Tibial artery (tissue), 4 donors: ENCODE measurements at regions not wholly inside any gene's neighbourhood (a gene's known extent, or its start where the extent isn't known, plus 50 kb on each side); places are given as distances from the start of the nearest gene placed in this dataset.

ENCODE experiments used
- DNase-seq, 2 donors: peaks; one replicate each; pipeline ENCODE4 v3.0.0-alpha.2; 2019
- H3K27ac ChIP-seq, 2 donors: fragments of 200-600 bp; sonication (generic) in 1 of 2; 1 replicate in 1 of 2; 2 replicates in 1 of 2; pipeline ENCODE4 v1.5.1; 2018 to 2019; ENCODE audit warnings: mild to moderate bottlenecking in 1 of 2
- H3K27me3 ChIP-seq, 2 donors: fragments of 200-600 bp; sonication (generic) in 1 of 2; one replicate each; pipeline versions ENCODE4 v1.5.1 to v1.6.0; 2016 to 2019
- H3K36me3 ChIP-seq, 3 donors: fragments of 200-600 bp; sonication (generic) in 2 of 3; one replicate each; pipeline ENCODE4 v1.5.1; 2016 to 2019; ENCODE audit warnings: mild to moderate bottlenecking in 2 of 3
- H3K4me1 ChIP-seq, 4 donors: fragments of 200-600 bp; sonication (generic) in 2 of 4; 1 replicate in 3 of 4; 2 replicates in 1 of 4; pipeline ENCODE4 v1.5.1; 2016 to 2019
- H3K4me3 ChIP-seq, 2 donors: fragments of 200-600 bp; sonication (generic) in 1 of 2; 1 replicate in 1 of 2; 2 replicates in 1 of 2; pipeline ENCODE4 v1.5.1; 2018 to 2019; ENCODE audit warnings: mild to moderate bottlenecking in 2 of 2
- H3K9me3 ChIP-seq, 3 donors: fragments of 200-600 bp; sonication (generic) in 1 of 3; one replicate each; pipeline ENCODE4 v1.5.1; 2016 to 2019
- CTCF ChIP-seq, 2 experiments: fragments of 200-600 bp in 1 of 2; fragments of 450-650 bp in 1 of 2; IDR thresholded peaks; one replicate each; pipeline ENCODE4 v1.5.1; 2017 to 2019; ENCODE audit warnings: antibody characterized with exemption in 2 of 2, mild to moderate bottlenecking in 1 of 2, moderate library complexity in 1 of 2
- intact Hi-C: fragments of 100-400 bp; cut with DNase I; formaldehyde crosslinking; loops from one replicate; pipeline ENCODE4 v1.15.0; 2023; ENCODE audit warnings: low total_unique reads

- Histone ChIP-seq H3K4me3 (no peak overlapping the region), H3K4me1 (no peaks in the 10 kb centered on the region), H3K9me3 (no peaks in the 10 kb centered on the region), H3K27me3 (no peaks in the 10 kb centered on the region), H3K27ac (no peak overlapping the region), H3K36me3 (no peaks in the 10 kb centered on the region)
- DNase-seq: no peak
- intact Hi-C loops: no loop called here
- no peak for TF ChIP-seq CTCF (IDR thresholded peaks at IDR 0.05)
Observed at GRCh38 chr2:84217456-84217855, 241.6 kb downstream of the SUCLG1 start.

- Histone ChIP-seq H3K4me1 (no peaks in the 10 kb centered on the region), H3K9me3 (no peaks in the 10 kb centered on the region), H3K36me3 (no peaks in the 10 kb centered on the region), H3K27me3 (no peaks in the 10 kb centered on the region), H3K27ac (no peak overlapping the region), H3K4me3 (no peak overlapping the region)
- intact Hi-C loops: no loop called here
- TF ChIP-seq CTCF (IDR thresholded peaks at IDR 0.05): no peak
- no peak for DNase-seq
Observed at GRCh38 chr2:84214455-84214854, 244.6 kb downstream of the SUCLG1 start.

GRCh38 chr2:84212611-84213314 lies 246.3 kb downstream of the SUCLG1 start:
- no peak for DNase-seq
- intact Hi-C loops: no loop called here
- Histone ChIP-seq H3K36me3 (no peaks in the 10 kb centered on the region), H3K4me3 (no peak overlapping the region), H3K27me3 (no peaks in the 10 kb centered on the region), H3K27ac (no peak overlapping the region), H3K9me3 (no peaks in the 10 kb centered on the region), H3K4me1 (no peaks in the 10 kb centered on the region)
- no peak for TF ChIP-seq CTCF (IDR thresholded peaks at IDR 0.05)

- no peaks in the 10 kb centered on the region for H3K27me3 ChIP-seq
- no peaks in the 10 kb centered on the region for H3K36me3 ChIP-seq
- H3K4me3 ChIP-seq: no peak overlapping the region
- H3K9me3 ChIP-seq: no peaks in the 10 kb centered on the region
- H3K27ac ChIP-seq: no peak overlapping the region
- no peaks in the 10 kb centered on the region for H3K4me1 ChIP-seq
- intact Hi-C loops: no loop called here
- TF ChIP-seq CTCF (IDR thresholded peaks at IDR 0.05): no peak
- DNase-seq: no peak
Observed at GRCh38 chr2:84209941-84210340, 249.1 kb downstream of the SUCLG1 start.

GRCh38 chr2:84204995-84205394 lies 254.1 kb downstream of the SUCLG1 start:
- no peaks in the 10 kb centered on the region for H3K4me1 ChIP-seq
- DNase-seq: no peak
- intact Hi-C loops: no loop called here
- H3K9me3 ChIP-seq: no peaks in the 10 kb centered on the region
- H3K36me3 ChIP-seq: no peaks in the 10 kb centered on the region
- no peak for TF ChIP-seq CTCF (IDR thresholded peaks at IDR 0.05)
- no peaks in the 10 kb centered on the region for H3K27me3 ChIP-seq
- no peak overlapping the region for H3K27ac ChIP-seq
- no peak overlapping the region for H3K4me3 ChIP-seq

- intact Hi-C loops: no loop called here
- no peaks in the 10 kb centered on the region for H3K36me3 ChIP-seq
- H3K27ac ChIP-seq: no peak overlapping the region
- no peaks in the 10 kb centered on the region for H3K27me3 ChIP-seq
- H3K9me3 ChIP-seq: peaks cover 0 to 2% (median 0%) of the 10 kb centered on the region in 3 donors
- no peak overlapping the region for H3K4me3 ChIP-seq
- H3K4me1 ChIP-seq: no peaks in the 10 kb centered on the region
- no peak for DNase-seq
- no peak for TF ChIP-seq CTCF (IDR thresholded peaks at IDR 0.05)
Observed at GRCh38 chr2:84202166-84202565, 256.9 kb downstream of the SUCLG1 start.
